ENCODE measurements at regions not wholly inside any gene's neighbourhood (a gene's known extent, or its start where the extent isn't known, plus 50 kb on each side); places are given as distances from the start of the nearest gene placed in this dataset.

GRCh38 chr13:82036602-82037001, 1695.7 kb upstream of the SPRY2 start:
- Histone ChIP-seq H3K4me3 (ENCODE audit: low read depth, low read length) (no peak overlapping the region), H3K27me3 (ENCODE audit: control insufficient read depth, insufficient read depth, low read length) (no peaks in the 10 kb centered on the region), H3K36me3 (ENCODE audit: control insufficient read depth, insufficient read depth, low read length) (no peaks in the 10 kb centered on the region)
- TF ChIP-seq CTCF (IDR thresholded peaks at IDR 0.05; ENCODE audit: insufficient read depth, low read length, poor library complexity, severe bottlenecking) = no peak
- DNase-seq (ENCODE audit: low read depth) = no peak

DNA sequence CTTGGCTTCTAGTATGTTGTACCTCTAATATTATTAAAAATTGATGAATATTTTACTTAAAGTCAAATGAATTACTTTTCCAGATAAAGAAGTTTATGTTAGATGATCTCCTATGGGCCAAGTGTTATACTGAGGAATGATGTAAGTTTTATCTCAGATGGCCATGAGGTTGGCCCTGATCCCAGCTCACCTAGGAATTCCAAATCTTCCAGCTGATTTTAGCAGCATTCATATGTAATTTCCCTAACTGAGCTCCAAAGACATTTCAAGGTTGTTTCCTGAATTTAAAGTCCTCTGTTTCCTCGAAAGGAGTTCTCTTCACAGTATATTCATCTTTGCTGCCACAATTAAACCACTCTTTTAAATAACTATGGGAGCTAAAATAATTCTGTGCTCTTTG, 1670.4 kb upstream of the SPRY2 start:
- no peak for TF ChIP-seq CTCF (IDR thresholded peaks at IDR 0.05; ENCODE audit: insufficient read depth, low read length, poor library complexity, severe bottlenecking)
- DNase-seq (ENCODE audit: low read depth) = no peak
- H3K36me3 ChIP-seq (ENCODE audit: control insufficient read depth, insufficient read depth, low read length) = no peaks in the 10 kb centered on the region
- H3K27me3 ChIP-seq (ENCODE audit: control insufficient read depth, insufficient read depth, low read length) = no peaks in the 10 kb centered on the region
- H3K4me3 ChIP-seq (ENCODE audit: low read depth, low read length) = no peak overlapping the region

DNA sequence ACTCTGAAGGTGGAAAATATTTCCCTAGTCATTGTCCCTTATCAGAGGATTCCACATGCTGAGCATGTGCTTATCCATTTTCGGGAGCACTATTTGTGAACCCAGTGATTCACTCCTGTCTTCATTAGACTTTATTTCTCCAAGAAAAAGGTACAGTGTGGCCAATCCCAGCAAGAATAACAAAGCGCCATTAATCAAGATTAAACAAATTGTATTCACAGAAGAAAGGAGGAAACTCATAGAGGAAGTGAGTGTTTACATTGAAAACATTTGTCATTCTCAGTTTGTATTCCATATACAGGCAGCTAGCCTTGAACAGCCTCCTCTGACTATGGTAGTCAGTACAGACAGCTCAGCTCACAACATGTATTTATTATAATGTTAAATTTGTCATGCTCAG, 1669.9 kb upstream of the SPRY2 start:
- Histone ChIP-seq H3K27me3 (ENCODE audit: control insufficient read depth, insufficient read depth, low read length) (no peaks in the 10 kb centered on the region), H3K4me3 (ENCODE audit: low read depth, low read length) (no peak overlapping the region), H3K36me3 (ENCODE audit: control insufficient read depth, insufficient read depth, low read length) (no peaks in the 10 kb centered on the region)
- no peak for DNase-seq (ENCODE audit: low read depth)
- no peak for TF ChIP-seq CTCF (IDR thresholded peaks at IDR 0.05; ENCODE audit: insufficient read depth, low read length, poor library complexity, severe bottlenecking)

GRCh38 chr13:82002710-82003109, 1661.8 kb upstream of the SPRY2 start:
- Histone ChIP-seq H3K36me3 (ENCODE audit: control insufficient read depth, insufficient read depth, low read length) (no peaks in the 10 kb centered on the region), H3K27me3 (ENCODE audit: control insufficient read depth, insufficient read depth, low read length) (no peaks in the 10 kb centered on the region), H3K4me3 (ENCODE audit: low read depth, low read length) (no peak overlapping the region)
- TF ChIP-seq CTCF (IDR thresholded peaks at IDR 0.05; ENCODE audit: insufficient read depth, low read length, poor library complexity, severe bottlenecking) = no peak
- no peak for DNase-seq (ENCODE audit: low read depth)

DNA sequence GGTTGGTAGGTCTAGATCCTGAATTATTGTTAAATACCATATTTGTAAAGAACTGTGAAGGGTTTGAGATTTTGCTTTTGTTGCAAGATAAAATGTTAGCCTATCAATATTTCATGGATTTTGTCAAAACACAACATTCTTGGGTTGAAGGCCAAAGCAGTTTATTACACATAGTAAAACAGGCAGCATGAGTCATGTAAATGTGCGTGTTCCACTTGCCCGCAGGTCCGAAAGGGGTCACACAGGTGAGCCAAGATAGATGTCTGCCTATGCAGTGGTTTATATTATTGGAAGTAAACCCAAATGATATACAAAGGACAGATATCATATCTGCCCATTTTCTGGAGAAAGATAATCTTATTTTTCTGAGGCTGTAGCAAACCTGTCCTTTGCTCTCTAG, 1654.4 kb upstream of the SPRY2 start:
- no peak for DNase-seq (ENCODE audit: low read depth)
- Histone ChIP-seq H3K36me3 (ENCODE audit: control insufficient read depth, insufficient read depth, low read length) (no peaks in the 10 kb centered on the region), H3K27me3 (ENCODE audit: control insufficient read depth, insufficient read depth, low read length) (no peaks in the 10 kb centered on the region), H3K4me3 (ENCODE audit: low read depth, low read length) (no peak overlapping the region)
- no peak for TF ChIP-seq CTCF (IDR thresholded peaks at IDR 0.05; ENCODE audit: insufficient read depth, low read length, poor library complexity, severe bottlenecking)

DNA sequence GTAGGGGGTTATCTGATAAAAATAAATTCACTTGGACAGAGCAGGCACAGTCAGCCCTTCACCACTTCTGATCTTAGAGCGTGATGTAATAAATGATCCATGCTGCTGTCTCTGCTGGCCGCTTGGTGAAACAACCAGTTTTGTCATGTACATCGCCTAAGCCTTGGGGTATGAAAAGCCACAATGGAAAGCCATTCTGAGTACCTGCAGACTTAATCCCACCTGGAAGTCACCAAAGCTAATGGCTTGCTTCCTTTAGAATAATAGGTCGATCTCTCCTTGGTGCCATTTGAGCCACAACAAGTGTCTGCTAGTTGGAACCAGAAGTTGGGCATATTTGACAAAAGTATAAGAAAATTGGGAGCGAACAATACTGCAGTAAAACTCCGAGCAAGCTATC, 1649.7 kb upstream of the SPRY2 start:
- Histone ChIP-seq H3K4me3 (ENCODE audit: low read depth, low read length) (no peak overlapping the region), H3K27me3 (ENCODE audit: control insufficient read depth, insufficient read depth, low read length) (no peaks in the 10 kb centered on the region), H3K36me3 (ENCODE audit: control insufficient read depth, insufficient read depth, low read length) (no peaks in the 10 kb centered on the region)
- no peak for TF ChIP-seq CTCF (IDR thresholded peaks at IDR 0.05; ENCODE audit: insufficient read depth, low read length, poor library complexity, severe bottlenecking)
- DNase-seq (ENCODE audit: low read depth) = no peak
